Activated naive CD8-positive, alpha-beta T cell treated with anti-CD3 and anti-CD28 coated beads, Interleukin-2, amount 50 U/mL, for 24 hours (primary cell): ENCODE measurements at regions not wholly inside any gene's neighbourhood (a gene's known extent, or its start where the extent isn't known, plus 50 kb on each side); places are given as distances from the start of the nearest gene placed in this dataset.

ENCODE experiments used
- ATAC-seq: fragments of 150-1000 bp; cut with Tn5 transposase; one replicate; pipeline ENCODE4 v1.10.0; 2021
- DNase-seq: peaks from one replicate; pipeline ENCODE4 v3.0.0; 2021
- H3K27ac Mint-ChIP-seq: one replicate; pipeline ENCODE4 v1.8.0; 2021; ENCODE audit warnings: mild to moderate bottlenecking, mixed read lengths
- H3K27me3 Mint-ChIP-seq: one replicate; pipeline ENCODE4 v1.8.0; 2021; ENCODE audit warnings: mixed read lengths
- H3K36me3 Mint-ChIP-seq: one replicate; pipeline ENCODE4 v1.8.0; 2021; ENCODE audit warnings: low read depth, mixed read lengths
- H3K4me1 Mint-ChIP-seq: one replicate; pipeline ENCODE4 v1.8.0; 2021; ENCODE audit warnings: mixed read lengths
- H3K4me3 Mint-ChIP-seq: one replicate; pipeline ENCODE4 v1.8.0; 2021; ENCODE audit warnings: mild to moderate bottlenecking, moderate library complexity, mixed read lengths
- H3K9me3 Mint-ChIP-seq: one replicate; pipeline ENCODE4 v1.8.0; 2021; ENCODE audit warnings: mixed read lengths

GRCh38 chr6:26213334-26214075, 126.3 kb downstream of the HFE start:
- H3K27ac Mint-ChIP-seq, result peak overlapping the region; percentile 46
- no peak overlapping the region for H3K4me3 Mint-ChIP-seq
- no peaks in the 10 kb centered on the region for H3K36me3 Mint-ChIP-seq
- peaks cover 10% of the 10 kb centered on the region for H3K4me1 Mint-ChIP-seq
- DNase-seq (no peak), ATAC-seq (no peak)
- H3K9me3 Mint-ChIP-seq, result peaks cover 8% of the 10 kb centered on the region
- H3K27me3 Mint-ChIP-seq, result no peaks in the 10 kb centered on the region

GRCh38 chr6:26214803-26215584, 127.8 kb downstream of the HFE start:
- Mint-ChIP-seq H3K4me1 (peaks cover 8% of the 10 kb centered on the region), H3K4me3 (no peak overlapping the region), H3K27me3 (no peaks in the 10 kb centered on the region), H3K27ac (peak overlapping the region; percentile 18), H3K36me3 (no peaks in the 10 kb centered on the region), H3K9me3 (peaks cover 8% of the 10 kb centered on the region)
- ATAC-seq (no peak), DNase-seq (no peak)

- H3K27me3 Mint-ChIP-seq, result no peaks in the 10 kb centered on the region
- H3K36me3 Mint-ChIP-seq, result no peaks in the 10 kb centered on the region
- H3K27ac Mint-ChIP-seq, result no peak overlapping the region
- H3K4me3 Mint-ChIP-seq, result no peak overlapping the region
- DNase-seq (peak; percentile 30), ATAC-seq (peak; percentile 32)
- peaks cover 5% of the 10 kb centered on the region for H3K9me3 Mint-ChIP-seq
- H3K4me1 Mint-ChIP-seq, result peaks cover 8% of the 10 kb centered on the region
Observed at GRCh38 chr6:26215585-26216358, 128.5 kb downstream of the HFE start.

- H3K4me1 Mint-ChIP-seq, result peaks cover 8% of the 10 kb centered on the region
- DNase-seq (peak; percentile 76), ATAC-seq (peak; percentile 75)
- H3K4me3 Mint-ChIP-seq, result no peak overlapping the region
- H3K27ac Mint-ChIP-seq, result no peak overlapping the region
- no peaks in the 10 kb centered on the region for H3K27me3 Mint-ChIP-seq
- H3K36me3 Mint-ChIP-seq, result no peaks in the 10 kb centered on the region
- peaks cover 5% of the 10 kb centered on the region for H3K9me3 Mint-ChIP-seq
Observed at GRCh38 chr6:26216359-26216885, 129.2 kb downstream of the HFE start.

- ATAC-seq (peak; percentile 71), DNase-seq (peak; percentile 77)
- Mint-ChIP-seq H3K27me3 (no peaks in the 10 kb centered on the region), H3K27ac (no peak overlapping the region), H3K4me1 (peaks cover 8% of the 10 kb centered on the region), H3K9me3 (peaks cover 5% of the 10 kb centered on the region), H3K4me3 (no peak overlapping the region), H3K36me3 (no peaks in the 10 kb centered on the region)
Observed at GRCh38 chr6:26216886-26217713, 129.9 kb downstream of the HFE start.

- ATAC-seq, result no peak
- no peak overlapping the region for H3K4me3 Mint-ChIP-seq
- no peaks in the 10 kb centered on the region for H3K36me3 Mint-ChIP-seq
- no peak for DNase-seq
- H3K4me1 Mint-ChIP-seq, result peaks cover 8% of the 10 kb centered on the region
- H3K27me3 Mint-ChIP-seq, result no peaks in the 10 kb centered on the region
- H3K27ac Mint-ChIP-seq, result no peak overlapping the region
- H3K9me3 Mint-ChIP-seq, result peaks cover 5% of the 10 kb centered on the region
Observed at GRCh38 chr6:26217714-26218075, 130.5 kb downstream of the HFE start.

GRCh38 chr6:26218824-26219223, 131.6 kb downstream of the HFE start:
- peaks cover 2% of the 10 kb centered on the region for H3K4me1 Mint-ChIP-seq

GRCh38 chr6:26220145-26220970, 133.1 kb downstream of the HFE start:
- H3K9me3 Mint-ChIP-seq, result no peaks in the 10 kb centered on the region
- H3K4me3 Mint-ChIP-seq, result peak overlapping the region; percentile 22
- H3K27ac Mint-ChIP-seq, result no peak overlapping the region
- no peak for ATAC-seq
- DNase-seq, result no peak
- peaks cover 2% of the 10 kb centered on the region for H3K4me1 Mint-ChIP-seq
- no peaks in the 10 kb centered on the region for H3K36me3 Mint-ChIP-seq
- H3K27me3 Mint-ChIP-seq, result no peaks in the 10 kb centered on the region

More at GRCh38 chr6:26218824-26219223, 131.6 kb downstream of the HFE start:
- DNase-seq, result no peak
- ATAC-seq, result no peak
- H3K27ac Mint-ChIP-seq, result peak overlapping the region; percentile 14
- no peaks in the 10 kb centered on the region for H3K36me3 Mint-ChIP-seq
- no peaks in the 10 kb centered on the region for H3K27me3 Mint-ChIP-seq
- no peaks in the 10 kb centered on the region for H3K9me3 Mint-ChIP-seq
- no peak overlapping the region for H3K4me3 Mint-ChIP-seq

GRCh38 chr6:26221186-26221585, 134.0 kb downstream of the HFE start:
- no peak overlapping the region for H3K27ac Mint-ChIP-seq
- no peaks in the 10 kb centered on the region for H3K9me3 Mint-ChIP-seq
- H3K4me3 Mint-ChIP-seq, result no peak overlapping the region
- DNase-seq (no peak), ATAC-seq (no peak)
- no peaks in the 10 kb centered on the region for H3K36me3 Mint-ChIP-seq
- H3K4me1 Mint-ChIP-seq, result peaks cover 2% of the 10 kb centered on the region
- no peaks in the 10 kb centered on the region for H3K27me3 Mint-ChIP-seq

GRCh38 chr6:26222571-26222970, 135.3 kb downstream of the HFE start:
- no peak overlapping the region for H3K27ac Mint-ChIP-seq

GRCh38 chr6:26223228-26223627, 136.0 kb downstream of the HFE start:
- H3K9me3 Mint-ChIP-seq, result no peaks in the 10 kb centered on the region
- H3K4me1 Mint-ChIP-seq, result peaks cover 2% of the 10 kb centered on the region
- no peak overlapping the region for H3K27ac Mint-ChIP-seq
- ATAC-seq (no peak), DNase-seq (no peak)
- H3K27me3 Mint-ChIP-seq, result no peaks in the 10 kb centered on the region
- no peak overlapping the region for H3K4me3 Mint-ChIP-seq
- no peaks in the 10 kb centered on the region for H3K36me3 Mint-ChIP-seq

More at GRCh38 chr6:26222571-26222970, 135.3 kb downstream of the HFE start:
- H3K4me1 Mint-ChIP-seq, result peaks cover 5% of the 10 kb centered on the region
- no peak overlapping the region for H3K4me3 Mint-ChIP-seq
- ATAC-seq (no peak), DNase-seq (no peak)
- no peaks in the 10 kb centered on the region for H3K27me3 Mint-ChIP-seq
- no peaks in the 10 kb centered on the region for H3K36me3 Mint-ChIP-seq
- no peaks in the 10 kb centered on the region for H3K9me3 Mint-ChIP-seq

- peak; percentile 57 for DNase-seq
- no peaks in the 10 kb centered on the region for H3K9me3 Mint-ChIP-seq
- H3K27ac Mint-ChIP-seq, result no peak overlapping the region
Observed at GRCh38 chr6:26223650-26224546, 136.7 kb downstream of the HFE start.

More at GRCh38 chr6:26223650-26224546, 136.7 kb downstream of the HFE start:
- Mint-ChIP-seq H3K27me3 (no peaks in the 10 kb centered on the region), H3K4me1 (peaks cover 5% of the 10 kb centered on the region), H3K4me3 (no peak overlapping the region), H3K36me3 (no peaks in the 10 kb centered on the region)
- peak; percentile 90 for ATAC-seq
